GM19328 (cell line): ENCODE measurements at regions not wholly inside any gene's neighbourhood (a gene's known extent, or its start where the extent isn't known, plus 50 kb on each side); places are given as distances from the start of the nearest gene placed in this dataset.
"Not testable (repeated sequence)": the region's sequence is repeated elsewhere in the genome, so short reads cannot be mapped to it uniquely, and the experiment has no call there.

Experiments
- ATAC-seq: cut with Tn5 transposase; IDR thresholded peaks from one replicate; pipeline ENCODE4 v1.9.1; 2021; ENCODE audit warnings: mild to moderate bottlenecking, moderate library complexity; ENCODE audit not compliant: unreplicated experiment

DNA sequence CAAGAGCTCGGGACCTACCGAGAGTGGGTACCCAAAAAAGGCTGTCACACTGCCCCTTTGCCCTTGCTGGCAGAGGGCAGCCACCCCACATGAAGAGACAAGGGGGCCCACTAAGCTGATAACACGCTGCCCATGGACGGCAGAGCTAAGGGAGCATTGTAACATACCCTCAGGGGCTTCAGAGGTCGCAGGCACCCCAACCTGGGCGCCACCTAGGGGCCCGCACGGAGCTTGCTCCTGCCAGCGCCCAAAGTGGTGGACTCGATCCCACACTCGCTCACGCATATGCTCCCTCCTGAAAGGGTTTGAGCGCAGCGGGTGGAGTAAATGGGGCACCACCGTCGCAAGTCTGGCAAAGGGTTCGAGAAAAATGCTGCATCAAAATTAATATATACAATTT, 975.4 kb downstream of the ZPLD1 start:
- ATAC-seq: no peak

DNA sequence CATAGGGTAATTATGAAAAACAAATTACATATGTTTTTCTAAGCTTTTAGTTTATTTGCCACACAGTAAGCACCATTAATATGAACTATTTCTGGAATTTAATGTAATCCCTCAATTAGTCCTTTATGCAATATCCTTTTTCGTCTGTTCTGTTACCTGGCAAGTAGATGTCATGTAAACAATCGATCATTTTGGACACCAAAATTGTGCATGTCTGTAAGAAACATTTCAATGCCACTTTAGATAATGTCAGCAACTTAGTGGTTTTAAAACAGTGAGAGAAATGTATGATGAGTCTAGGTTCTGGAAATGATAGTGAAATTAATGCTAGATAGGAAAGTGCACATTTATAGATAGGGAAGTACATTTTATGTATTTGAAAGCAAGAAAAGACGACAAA, 986.6 kb downstream of the ZPLD1 start:
- ATAC-seq: no peak

DNA sequence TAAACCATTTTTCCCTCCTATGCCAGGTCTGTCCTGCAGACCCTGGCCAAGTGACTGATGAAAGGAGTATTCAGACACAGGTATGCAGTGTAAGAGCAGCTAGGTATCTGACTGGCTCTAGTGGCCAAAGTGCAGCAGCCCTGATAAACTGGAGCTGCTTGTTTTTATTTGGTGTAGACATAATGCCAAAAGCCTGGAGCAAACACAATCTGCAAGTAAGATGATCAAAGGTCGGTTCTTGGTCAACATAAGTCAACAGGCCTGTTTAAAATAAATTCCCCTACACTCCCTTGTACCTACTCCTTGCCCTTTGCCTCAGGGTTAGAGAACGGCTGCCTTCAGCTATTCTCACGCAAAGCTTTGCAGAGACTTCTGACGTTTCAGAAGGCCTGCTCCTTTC, 1003.1 kb downstream of the ZPLD1 start:
- ATAC-seq: no peak

DNA sequence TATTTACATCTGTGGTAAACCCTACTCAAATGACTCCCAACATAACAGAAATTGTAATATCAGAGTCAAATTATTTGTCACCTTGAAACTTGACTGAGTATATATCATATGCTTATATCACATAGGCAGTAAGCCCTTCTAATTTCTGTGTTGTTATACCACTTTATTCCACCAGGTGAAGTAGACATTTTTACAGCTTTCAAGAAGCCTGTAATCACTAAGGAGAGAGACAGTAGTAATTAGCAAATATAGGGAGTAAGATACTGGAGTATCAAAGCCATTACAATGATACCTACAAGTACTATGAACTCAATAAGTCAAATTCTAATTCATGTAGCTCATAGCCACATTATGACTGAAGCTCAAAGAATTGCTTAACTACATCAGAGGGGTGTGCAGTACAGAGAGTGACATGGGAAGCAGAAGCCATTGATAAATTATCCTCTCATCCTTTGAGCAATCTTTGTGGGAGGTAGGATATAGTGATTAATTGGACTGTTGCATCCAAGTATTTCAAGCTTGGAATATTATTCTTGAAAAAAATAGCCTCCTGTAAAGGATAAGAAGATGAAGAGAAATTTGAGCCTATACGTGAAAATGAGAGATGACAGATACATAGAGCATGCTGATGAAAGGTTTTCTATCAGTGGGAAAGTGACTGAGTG, 1005.9 kb downstream of the ZPLD1 start:
- peak; percentile 73 for ATAC-seq

DNA sequence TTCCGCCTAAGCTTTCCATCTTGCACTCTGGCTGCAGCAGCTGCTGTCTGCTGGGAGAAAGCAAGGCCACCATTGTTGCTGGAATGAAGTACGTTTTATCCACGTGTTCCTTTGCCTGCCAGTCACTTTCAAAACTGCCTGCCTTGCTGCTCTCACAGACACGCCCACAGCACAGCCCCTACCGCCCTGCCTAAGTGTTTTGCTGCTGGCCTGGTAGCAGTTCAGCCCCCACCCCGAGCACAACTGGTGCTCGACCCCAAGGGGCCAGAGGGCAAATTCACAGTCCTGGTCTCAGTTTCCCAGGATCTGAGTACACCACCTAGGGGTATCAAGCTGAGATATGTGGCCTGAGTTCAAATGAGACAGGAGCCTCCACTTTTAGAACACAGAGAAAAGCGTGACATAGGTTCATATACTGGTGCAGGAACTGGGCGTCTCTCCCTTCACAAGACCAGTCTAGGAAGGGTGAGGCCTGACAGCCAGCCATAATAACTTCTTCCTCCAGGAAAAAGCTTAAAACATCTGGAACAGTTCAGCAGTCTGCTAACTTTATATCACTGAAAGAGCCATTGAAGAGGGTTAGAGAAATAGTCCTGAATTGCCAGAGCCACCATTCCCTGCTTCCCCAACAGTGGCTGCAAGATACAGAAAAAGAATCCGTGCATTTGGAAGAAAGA, 1012.3 kb downstream of the ZPLD1 start:
- ATAC-seq: no peak

DNA sequence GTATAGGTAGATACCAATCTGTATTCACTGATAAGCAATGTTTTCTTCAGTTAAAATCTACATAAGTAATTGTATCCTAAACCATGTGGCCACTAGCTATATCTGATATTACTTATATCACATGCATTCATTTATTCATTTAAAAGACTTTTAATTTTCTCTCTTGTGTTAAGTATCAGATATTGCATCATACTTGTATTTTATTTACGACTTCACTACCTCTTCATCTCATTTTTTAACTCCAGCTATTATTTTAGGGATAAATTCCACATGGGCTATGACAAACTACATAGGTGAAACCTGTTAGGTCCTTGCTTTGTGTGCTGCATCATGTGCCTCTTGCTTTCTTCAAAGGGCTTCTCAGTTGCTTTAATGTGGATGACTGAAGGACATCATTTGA, 1018.3 kb downstream of the ZPLD1 start:
- no peak for ATAC-seq

DNA sequence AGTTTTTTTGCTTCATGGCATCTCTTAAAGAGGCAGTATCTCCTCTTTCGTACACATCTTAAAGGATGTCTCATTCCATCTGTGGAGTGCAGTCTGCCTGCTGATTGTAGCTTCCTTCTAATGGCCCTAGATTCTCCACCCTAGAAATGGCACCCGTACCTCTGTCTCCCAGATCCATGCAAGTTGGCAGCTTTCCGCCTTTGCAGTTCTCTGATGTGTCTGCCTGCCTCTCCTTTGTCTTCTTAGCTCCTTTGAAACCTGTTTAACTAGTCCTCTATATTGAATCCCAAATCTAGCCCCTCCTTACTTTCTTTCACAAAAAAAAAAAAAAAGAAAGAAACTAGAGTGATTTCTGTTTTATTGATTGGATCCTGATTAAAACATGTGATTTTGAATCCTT, 1025.0 kb downstream of the ZPLD1 start:
- ATAC-seq: no peak

DNA sequence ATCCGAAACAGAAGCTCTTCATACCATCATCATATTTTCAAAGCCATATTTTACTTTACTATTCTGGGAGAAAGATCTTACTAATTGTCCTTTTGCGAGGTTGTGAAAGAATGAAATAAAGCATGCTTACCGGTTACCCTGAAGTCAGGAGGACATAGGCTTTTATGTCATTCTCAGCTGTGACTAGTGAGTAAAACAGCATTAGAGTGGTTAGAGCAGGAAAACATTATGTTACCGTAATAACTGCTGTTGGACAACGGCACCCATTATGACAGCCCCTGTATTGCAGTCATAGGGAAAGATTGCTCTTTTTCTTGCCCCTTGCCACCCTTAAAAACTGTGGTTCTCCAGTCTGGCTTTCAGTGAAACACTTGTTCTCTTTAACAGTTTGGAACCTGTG, 1035.7 kb downstream of the ZPLD1 start:
- no peak for ATAC-seq

DNA sequence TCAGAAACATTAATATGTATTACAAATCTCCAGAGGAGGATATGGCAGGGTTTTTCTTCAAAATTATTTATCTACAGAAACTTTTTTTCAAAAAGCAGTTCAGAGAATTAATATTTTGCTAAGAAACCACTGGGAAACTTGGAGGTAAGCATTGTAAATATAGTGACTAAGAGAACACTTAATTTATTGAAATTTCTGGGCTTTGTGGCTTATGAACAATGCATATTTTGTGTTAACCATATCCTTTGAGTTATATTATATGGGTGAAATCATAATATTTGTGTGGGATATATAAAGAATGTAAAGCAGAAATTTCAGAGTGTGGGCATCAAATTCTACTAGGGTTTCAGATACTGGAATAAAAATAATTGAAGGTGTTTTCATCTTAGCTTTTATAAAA, 1059.2 kb downstream of the ZPLD1 start:
- ATAC-seq: no peak

DNA sequence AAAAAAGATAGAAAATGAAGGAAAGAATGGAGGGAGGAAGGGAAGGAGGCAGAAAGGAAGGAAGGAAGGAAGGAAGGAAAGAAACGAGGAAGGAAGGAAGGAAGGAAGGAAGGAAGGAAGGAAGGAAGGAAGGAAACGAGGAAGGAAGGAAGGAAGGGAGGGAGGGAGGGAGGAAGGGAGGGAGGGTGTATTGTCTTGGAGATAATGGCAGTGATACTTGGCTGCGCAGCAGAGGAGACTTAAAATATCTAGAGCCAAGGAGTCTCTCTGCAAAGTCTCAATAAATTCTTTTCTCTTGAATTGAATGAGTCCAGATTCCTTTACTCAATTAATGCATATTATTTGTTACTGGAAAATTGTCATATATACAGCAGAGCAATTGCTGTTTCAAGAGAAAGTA, 1059.7 kb downstream of the ZPLD1 start:
- ATAC-seq: no peak

DNA sequence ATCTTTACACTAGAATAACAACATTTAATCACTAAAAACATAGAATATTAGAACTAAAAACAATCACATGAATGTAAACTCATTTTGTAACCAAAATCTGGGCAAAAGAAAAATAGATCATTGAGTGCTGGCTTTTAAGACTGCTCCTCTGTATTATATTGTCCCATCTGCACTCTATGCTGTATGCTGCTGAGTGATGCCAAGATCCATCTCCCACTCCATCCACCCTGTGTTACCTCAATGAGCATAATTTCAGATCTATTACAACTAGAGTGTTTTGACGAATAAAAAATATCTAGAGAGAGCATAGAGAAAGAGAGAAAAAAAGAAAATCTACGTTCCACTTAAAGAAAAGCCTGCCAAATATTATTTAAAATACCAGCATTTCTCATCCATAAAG, 1060.4 kb downstream of the ZPLD1 start:
- no peak for ATAC-seq

DNA sequence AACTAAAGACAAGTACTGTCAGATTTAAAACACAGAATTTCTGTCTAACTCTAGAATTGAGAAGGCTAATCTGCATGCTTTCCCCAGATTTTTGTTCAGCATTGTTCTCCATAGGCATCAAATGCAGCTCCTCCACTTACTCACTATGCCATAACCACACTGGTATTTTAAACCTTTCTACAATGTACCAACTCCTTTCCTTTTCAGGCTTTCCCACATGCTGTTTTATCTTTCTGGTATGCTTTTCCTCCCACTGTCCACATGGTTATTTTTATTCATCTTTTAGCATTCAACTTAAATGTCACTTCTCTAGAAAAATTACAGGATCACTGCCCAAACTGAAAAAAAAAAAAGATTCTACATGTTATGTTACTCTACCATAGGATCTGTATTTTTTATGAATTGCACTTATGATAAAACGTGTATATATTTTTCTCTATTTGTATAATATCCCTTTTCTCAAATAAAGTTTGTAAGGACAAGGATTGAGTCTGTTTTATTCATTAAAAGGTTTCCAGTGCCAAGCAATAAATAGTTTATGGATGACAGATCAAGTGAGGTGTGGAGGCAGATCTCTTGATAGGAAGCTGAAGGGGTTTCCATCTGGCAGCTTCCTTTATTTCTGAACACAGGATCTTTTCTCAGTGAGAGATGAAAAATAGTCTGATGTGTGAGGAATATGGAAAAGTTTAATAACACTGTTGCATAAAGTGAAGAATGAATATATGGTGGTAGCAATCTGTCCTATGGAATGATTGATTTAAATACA, 1064.5 kb downstream of the ZPLD1 start:
- ATAC-seq: no peak

DNA sequence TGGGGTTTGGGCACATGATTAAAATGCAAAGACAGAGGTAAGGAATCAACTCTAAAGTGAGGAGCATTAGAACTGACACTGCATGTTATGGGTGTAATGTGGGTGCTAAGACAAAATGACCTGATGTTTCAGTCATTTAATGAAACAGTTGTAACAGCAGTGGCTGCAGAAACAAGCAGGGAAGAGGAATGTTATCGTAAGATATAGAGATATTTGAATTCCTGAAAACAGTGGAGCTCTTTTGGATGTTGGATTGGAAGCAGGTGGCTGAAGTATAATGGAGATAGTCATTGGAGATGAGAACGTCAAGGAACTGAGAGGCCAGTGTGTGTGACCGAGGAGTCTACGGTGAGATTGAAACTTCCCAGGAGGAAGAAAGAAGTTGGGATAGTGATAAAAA, 1065.2 kb downstream of the ZPLD1 start:
- no peak for ATAC-seq

DNA sequence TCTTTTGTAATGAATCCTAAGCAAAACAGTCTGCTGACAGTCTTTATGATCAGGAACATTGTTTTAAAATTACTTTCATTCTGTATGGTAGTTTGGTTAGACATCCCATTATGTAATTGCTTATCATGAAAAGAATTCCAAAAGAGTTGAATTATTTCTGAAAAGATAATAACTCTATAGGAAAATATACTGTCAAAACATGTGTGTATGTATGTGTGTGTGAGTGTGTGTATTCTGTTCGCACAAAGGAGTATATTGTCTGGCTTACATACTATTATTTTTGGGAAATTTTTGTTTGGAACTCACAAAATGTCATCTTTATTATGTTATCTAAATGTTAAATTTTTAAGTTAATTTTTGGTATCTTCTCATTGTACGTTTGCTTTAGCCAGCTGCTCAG, 1075.9 kb downstream of the ZPLD1 start:
- no peak for ATAC-seq

DNA sequence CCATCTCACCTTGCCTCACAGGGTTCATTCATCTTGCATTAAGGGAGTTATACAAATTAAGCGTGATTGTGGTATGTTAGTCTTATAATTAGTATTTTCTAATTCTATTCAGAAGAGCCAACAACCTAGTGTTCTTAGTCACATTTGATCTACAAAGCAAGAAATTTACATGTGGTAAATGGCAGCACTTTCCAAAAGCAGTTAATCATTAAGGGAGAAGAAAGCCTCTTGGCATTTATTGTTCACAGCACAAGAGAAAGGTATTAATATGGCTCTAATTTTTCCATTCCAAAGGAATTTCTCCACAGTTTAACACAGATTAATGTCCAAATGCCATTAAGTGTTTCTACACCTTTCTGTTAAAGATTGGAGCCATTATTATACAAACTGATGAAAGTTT, 1077.1 kb downstream of the ZPLD1 start:
- ATAC-seq: no peak

DNA sequence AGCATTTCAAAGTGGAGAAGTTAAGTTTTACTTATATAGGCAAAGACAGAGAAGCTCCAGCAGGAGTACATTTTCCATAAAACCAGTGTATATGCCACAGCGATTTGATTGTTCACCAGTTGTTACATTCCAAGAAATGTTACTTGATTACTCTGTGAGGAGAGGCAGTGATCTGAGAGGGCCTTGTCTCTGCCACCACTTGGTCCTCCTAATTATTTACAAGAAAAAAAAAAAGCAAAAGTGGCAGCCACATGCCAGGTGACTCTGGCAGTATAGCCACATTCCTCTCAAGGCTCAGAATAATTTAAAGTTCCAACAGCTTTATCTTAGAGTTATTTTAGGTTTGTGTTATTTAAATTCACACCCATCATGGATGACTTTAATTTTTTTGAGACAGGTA, 1077.8 kb downstream of the ZPLD1 start:
- ATAC-seq: no peak

DNA sequence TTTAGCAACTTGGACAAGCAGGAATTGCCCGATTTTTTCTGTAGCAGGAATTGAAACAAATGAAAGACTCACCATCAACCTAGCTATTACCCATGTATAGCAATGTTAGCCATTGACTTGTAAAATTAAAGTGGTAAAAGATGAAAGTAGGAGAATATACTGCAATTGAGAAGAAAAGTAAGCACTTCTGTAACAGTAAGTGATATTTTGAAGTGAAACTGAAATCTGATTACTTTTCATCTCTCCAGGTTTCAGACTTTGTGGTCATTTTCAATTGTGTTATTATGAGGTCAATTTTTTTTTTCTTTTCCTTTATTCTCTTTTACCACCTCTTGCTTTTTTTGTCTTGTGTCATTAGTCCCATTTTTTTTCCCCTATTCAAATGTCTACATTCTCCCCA, 1078.2 kb downstream of the ZPLD1 start:
- no peak for ATAC-seq

DNA sequence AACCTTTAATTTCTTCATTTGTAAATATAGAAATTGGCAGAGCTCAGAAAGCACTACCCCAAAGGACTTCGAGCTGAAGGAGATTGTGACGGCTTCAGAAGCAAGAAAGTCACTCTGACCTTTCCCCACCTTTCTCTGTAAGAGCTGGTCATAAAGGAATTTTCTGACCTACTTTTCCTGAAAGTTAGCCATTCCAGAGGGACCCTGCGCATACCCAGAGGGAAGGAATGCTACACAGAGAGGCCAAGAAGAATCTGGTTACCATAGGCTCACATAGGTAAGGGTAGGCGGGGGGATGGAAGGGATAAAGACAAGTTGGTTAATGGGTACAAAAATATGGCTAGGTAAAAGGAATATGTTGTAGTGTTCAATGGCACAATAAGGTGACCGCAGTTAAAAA, 1080.3 kb downstream of the ZPLD1 start:
- ATAC-seq: no peak

DNA sequence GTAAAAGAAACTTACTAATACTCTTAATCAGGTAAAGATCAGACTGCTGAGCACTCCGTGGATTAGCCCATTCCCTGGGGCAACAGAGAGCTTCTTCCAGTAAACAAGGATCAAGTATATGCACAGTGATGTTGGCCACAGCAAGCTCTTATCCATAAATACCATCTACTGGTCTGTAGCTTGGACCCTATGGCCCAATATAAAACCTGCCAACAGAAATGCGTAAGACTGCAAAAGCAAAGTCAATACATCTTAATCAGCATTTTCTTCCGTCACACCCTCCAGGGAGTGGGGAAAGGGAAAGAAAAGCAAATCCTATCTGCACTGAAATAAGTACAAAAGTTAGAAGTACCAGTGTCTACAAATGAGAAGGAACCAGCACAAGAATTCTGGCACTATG, 1082.1 kb downstream of the ZPLD1 start:
- no peak for ATAC-seq

DNA sequence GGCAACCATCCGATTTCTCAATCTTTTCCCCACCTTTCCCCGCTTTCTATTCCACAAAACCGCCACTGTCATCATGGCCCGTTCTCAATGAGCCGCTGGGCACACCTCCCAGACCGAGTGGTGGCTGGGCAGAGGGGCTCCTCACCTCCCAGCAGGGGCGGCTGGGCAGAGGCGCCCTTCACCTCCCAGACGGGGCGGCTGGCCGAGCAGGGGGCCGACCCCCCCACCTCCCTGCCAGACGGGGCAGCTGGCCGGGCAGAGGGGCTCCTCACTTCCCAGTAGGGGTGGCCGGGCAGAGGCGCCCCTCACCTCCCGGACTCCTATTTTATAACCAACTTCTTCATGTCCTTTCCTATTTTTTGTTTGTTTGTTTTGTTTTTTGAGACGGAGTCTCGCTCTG, 1096.5 kb downstream of the ZPLD1 start:
- ATAC-seq: not testable (repeated sequence)

DNA sequence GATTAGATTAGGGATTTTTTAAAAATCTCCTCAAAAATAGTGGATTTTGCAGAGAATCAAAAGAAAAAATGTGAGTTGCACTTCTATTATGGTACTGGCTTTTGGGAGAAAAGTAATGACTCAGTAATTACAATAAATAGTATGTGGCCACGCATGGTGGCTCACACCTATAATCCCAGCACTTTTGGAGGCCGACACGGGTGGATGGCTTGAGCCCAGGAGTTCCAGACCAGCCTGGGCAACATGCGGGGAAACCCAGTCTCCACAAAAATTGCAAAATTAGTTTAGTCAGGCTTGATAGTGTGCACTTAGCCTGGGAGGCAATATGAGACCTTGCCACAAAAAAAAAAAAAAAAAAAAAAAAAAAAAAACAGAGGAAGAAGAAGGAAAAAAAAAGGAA, 1098.2 kb downstream of the ZPLD1 start:
- no peak for ATAC-seq

DNA sequence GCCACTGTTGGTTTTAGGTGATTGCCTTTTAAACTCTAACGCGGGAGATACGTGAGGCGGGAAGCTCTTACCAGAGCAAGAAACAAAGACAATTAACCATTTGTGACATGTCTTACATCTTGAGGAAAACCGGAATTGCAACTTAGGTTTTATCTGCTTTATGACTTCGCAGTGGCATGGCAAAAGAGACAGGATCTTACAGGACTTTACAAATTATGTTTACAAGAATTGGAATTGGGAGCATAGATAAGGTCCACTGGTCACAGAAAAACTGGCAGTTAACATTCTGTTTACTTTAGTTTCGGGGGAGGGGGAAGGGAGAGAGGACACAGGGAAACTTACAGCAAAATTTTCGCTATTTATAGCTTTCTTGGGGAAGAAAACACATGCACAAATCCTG, 1119.6 kb downstream of the ZPLD1 start:
- ATAC-seq: no peak
